NCI-H526 treated with DMSO at 0.1 percent for 48 hours (cell line): ENCODE measurements at regions not wholly inside any gene's neighbourhood (a gene's known extent, or its start where the extent isn't known, plus 50 kb on each side); places are given as distances from the start of the nearest gene placed in this dataset.

ENCODE experiments used
- DNase-seq: peaks from one replicate; lab custom pipeline; 2025; lab: John Stamatoyannopoulos, UW

DNA sequence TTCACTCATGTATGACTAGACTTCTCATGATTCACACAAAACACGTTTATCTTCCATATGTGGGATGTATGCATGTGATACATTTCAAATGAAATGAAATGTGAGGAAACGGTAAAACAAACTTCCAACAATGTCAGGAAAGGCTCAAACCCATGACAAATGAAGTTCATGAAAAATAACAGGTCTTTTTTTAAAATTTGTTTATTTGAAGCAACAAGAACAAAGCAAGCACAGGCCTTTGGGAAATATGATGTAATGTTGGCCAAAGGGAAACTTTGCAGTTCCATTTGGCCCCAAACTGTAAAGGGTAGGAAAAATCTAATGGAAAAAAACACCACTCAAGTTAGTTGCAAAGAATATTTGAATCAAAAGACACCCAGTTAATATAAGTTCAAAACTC, 463.8 kb upstream of the ARGLU1 start:
- DNase-seq = no peak

DNA sequence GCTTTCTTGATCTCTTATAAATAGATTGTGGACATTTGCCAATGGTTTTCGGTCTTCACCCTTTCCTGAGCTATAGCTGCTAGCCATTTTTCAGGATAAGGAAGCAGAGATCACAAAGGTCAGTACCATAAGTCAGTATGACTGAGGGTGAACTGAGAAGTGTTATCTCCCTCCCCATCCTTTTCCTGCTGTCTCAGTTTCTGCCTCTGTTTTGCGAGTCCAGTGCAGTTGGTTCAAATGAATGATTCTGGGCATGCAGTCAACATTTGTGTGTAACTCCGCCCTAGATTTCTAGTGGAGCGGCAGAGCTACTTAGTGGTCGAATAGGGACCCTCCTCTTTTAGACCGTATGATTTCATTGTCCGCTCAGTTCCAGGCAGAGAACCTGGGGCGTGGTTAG, 460.8 kb upstream of the ARGLU1 start:
- no peak for DNase-seq

DNA sequence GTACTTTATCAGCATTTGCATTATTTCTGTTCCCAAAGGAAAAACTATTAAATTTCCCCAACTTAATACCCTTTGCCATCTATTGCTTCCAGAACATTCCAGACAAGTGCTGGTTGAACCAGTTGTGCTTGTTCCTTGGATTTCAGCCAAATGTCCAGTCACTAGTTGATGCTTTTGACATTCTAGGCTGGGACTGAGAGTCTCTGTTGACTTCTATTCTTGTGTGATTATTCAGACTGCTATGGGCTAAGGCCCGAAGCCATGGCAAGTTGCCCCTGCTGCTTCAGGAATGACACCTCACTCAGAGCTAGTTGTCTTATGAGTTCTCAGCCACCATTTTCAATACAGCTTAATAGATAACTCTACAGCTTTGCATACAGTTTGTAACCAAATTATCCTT, 458.1 kb upstream of the ARGLU1 start:
- no peak for DNase-seq

DNA sequence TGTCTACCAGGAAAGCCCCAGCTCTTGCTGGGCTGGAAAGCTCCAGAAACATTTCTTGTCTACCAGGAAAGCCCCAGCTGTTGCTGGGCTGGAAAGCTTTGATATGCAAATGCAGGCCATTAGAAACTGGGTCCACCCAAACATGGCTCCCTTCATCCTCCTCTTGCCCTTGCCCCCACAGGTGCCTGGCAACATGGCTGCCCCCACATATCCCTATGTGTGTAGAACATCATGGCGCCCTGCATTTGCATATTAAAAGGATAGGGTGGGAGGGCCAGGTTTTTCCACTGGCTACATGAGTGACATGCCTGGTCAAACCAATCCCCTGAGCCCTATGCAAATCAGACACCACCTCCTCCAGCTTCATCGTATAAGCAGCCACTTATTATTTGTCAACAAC, 455.4 kb upstream of the ARGLU1 start:
- no peak for DNase-seq

DNA sequence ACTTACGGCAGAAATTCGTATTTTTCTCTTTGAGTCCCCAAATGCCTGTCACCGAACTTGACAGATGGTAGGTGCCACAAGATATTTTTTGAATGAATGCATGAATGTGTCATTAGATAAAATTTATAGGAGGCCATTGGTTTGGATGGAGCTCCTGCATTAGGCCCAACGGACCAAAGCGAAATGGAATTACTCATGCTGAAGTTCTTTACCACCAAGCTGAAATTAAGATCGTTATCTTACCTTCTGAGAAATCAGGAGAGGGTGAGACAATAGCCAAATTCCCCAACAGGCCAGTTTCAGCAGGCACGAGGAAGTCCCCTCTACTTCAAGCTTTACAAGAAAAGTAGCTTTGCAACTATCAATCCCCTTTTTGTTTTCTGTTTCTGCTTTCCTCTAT, 452.5 kb upstream of the ARGLU1 start:
- no peak for DNase-seq

DNA sequence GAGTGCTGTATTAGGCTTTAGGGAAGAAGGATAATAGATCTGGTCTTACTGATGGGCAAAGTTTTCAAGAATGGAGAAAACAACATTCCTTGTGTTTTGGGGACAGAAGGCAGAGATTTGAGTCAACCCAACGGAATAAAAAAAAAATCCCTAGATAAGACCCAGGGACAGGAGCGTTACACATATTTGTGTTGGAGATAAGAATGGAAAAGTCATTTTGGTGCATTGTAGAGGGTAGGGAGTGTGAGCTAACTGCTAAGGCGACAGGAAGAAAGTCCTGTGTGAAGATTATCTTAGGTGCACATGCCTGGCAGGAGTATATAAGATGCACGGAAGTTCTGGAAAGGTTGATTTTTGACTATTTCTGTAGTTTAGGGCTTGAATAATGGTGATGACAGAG, 450.3 kb upstream of the ARGLU1 start:
- no peak for DNase-seq

DNA sequence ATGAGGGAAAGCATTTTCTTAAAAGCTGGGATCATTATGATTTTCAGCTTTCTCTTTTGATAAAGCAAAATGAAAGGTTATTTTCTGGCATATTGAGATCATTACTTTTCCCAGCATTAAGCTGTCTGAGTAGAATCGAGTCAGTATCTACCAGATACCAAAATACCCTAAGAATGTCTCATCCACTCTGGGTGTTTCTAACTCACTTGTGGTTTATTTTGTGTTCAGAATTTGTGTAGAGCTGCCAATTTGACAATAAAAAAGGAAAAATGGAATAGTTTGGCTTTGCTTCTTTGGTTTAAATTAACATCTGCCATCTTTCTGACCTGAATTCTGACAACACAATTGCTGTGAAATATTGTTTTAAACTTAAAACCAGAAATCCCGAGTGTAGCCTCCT, 438.7 kb upstream of the ARGLU1 start:
- DNase-seq = no peak

DNA sequence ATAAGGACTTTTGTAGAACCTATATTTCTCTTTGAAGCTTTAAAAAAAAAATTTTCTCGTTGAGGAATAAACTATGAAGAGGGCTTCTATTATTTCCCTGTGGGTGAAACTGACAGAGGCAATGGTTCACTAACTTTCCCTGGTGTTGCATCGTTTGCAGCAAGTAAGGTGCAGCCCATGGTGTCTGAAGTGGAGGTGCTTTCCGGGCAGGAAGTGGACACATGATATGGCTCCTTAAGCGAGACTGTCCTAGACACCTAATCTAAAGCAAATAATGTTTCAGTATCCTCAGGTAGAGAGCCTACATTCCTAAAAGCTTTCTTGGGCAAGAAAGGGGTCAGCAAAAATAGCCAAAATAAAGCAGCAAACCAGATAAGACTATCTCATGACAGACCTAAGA, 437.6 kb upstream of the ARGLU1 start:
- DNase-seq = no peak

DNA sequence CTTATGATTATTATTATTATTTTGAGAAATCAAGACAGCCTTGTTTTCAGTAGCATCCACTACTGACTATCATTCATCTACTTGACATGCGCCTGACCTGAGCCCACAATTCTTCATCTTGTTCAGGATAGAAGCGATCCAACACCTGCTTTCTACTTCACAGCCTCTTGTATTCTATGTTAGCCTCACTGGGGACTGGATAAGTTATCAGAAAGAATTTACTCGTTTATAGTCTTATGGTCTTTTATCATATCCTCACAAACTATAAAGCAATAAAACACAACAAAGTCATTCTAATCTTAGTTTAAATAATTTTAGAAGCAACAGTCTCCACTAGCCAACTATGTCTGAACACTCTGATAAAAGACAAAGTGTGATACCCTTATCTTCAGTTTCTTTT, 436.0 kb upstream of the ARGLU1 start:
- DNase-seq = no peak

DNA sequence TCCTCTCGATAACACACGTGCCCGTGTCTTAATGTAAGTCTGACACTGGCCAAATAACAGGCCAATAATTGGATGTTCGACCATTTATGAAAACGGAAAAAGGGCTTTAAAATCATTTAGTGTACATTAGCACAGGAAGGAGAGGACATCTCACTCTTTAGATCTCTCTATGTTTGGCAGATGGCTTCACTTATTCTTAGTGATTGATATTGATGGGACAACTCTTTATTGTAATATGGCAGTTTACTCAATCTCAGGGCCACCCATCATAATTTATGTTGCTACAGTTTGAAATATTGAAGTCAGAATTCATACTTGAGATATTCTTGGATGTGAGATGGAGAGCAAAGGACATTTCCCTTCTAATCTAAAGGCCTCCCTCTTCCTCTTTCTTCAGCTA, 430.7 kb upstream of the ARGLU1 start:
- no peak for DNase-seq

DNA sequence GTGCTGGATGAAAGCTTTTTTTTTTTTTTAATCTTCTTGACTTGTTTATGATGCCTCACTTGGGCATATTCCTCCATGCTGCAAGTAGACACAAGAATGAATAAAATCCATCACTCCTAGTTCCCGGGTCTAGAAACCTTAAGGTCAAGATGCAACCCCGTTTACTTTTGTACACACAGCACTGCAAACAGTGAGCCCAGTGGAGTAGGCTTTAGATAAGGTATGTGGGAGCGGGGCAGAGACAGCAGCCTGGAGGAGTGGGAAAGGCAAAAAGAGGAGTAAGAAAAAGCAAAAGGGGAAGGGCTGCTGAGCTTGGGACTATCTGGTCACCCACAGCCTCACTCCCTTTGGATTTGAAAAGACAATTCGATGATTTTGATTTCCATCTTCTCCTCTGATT, 429.8 kb upstream of the ARGLU1 start:
- no peak for DNase-seq

DNA sequence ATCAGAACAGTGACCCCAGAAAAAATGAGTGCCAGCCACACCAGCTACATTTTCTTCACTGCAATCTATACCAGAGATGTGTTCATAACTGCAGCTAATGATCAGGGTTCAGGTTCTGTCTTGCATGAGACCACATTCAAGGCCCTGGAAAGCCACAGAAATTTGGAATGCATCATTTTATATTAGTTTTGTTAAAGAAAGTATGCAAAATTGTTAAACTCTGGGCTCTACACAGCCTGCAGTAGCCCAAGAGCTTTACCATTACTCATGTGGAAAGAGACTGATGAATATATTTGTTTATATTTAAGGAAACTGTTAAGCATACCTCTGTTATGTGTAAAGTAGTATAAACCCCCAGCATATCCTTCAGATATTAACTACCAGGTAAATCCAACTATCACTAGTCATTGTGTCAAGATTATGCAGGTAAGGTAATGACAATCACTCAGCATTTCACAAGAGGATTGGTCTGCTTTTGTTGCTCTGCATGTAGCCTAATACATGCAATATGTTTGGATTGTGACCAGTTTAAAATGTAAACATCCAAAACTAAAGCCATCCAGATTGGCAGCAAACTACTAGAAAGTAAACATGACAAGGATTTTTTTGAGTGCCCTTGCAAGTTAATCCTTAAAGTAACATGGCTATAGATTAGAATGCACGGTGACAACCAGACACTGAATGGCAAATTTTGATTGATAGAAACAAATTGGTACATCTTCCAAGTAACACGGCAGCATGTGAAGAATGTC, 429.1 kb upstream of the ARGLU1 start:
- DNase-seq = no peak

DNA sequence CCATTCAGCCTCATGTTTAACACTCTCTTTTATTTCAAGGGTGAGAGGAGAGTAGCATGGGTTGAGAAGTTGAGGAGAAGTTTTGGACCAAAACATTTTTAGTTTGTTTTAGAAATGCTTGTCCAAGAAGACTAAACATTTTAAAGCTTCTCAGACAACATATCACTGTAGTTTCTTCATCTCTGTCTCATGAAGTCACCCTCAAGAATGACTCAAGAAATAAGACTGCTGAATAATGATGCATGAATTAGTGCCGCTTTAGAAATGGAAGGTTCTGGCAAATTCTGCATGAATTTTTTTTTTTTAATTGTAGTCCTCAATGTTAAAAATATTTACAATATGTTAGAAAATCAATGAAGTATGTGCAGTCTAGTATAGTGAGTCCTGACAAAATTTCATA, 422.7 kb upstream of the ARGLU1 start:
- no peak for DNase-seq

DNA sequence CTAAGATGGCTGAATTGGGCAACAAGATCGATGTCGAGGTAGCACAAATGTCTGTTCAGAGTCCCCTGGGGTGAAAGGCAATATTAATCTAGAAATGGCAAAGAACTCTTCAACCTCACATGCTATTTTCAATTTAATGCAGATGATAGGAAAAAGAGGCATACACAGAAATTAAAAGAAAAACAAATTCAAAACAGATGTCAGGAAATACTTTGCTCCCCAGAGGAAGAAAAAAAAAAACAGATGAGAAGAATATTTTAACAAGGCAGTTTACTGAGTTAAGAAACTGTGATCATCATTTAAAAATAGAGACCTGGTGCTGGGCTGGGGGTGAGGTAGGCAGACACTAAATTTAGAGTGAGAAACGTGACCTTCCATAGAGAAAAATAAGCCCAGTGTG, 421.9 kb upstream of the ARGLU1 start:
- no peak for DNase-seq

DNA sequence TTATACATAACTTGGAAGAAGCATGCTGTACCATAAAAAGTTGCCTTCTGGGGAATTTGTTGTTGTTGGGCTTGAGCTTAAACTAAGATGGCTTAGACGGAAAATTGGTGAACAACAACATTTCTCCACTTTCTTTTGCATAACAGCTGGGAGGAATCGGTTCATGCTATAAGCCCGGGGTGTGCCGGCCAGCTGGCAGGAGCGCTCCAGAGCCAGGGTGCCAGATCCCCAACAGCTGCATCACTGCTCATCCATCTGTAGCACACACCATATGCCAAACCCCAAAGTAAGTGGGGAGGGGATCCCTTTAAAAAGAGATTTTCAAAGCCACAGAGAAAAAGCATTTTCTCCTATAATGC, 419.5 kb upstream of the ARGLU1 start:
- DNase-seq = no peak

DNA sequence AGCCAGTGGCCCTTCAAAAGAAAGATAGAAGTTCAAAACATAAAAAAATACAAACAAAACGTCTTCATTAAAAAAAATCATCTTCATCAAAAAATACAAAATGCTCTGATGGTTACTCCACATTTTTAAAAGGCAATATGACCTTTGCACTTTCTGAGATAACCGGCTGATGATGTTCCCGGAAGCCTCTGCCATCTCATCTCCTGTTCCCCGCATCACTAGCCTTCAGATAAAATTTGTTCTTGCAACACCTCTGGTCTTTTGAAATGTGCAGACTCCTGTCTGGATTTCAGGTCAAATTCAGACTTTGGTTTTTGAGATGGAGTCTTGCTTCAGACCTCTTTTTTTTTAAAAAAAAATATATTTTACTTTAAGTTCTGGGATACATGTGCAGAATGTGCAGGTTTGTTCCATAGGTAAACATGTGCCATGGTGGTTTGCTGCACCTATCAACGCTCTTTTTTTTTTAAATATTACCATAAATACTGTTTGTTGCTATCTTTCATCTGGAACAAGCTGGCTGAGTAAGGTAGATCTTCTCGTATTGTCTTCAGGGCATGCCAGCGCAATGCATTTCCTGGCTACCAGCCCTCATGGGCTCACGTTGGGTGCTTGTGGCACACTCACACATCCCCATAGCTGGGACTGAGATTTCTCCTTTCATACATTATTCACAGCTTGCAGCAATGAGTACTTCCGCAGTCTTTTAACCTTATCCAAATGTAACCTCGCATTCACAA, 418.9 kb upstream of the ARGLU1 start:
- DNase-seq = no peak

DNA sequence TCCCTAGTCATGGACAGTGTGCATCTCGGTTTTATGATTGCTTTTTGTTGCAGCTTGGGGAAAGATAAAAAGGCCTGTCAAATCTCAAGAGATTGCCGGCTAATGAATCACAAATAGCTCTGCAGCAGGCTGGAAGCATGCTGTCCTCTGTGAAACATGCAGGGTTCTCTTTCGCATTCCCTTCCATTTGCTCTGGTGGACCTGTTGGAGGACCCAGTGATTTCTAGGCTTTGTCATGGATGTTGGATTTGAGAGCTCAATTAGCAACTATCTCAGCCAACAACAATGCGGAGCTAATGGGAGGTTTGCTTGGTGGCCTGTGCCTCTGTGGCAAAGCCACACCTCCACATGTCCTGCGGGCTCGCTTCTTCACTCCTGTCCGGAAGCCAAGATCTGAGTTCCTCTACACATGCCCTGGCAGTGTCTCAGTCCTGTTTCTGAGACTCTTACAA, 418.1 kb upstream of the ARGLU1 start:
- no peak for DNase-seq

DNA sequence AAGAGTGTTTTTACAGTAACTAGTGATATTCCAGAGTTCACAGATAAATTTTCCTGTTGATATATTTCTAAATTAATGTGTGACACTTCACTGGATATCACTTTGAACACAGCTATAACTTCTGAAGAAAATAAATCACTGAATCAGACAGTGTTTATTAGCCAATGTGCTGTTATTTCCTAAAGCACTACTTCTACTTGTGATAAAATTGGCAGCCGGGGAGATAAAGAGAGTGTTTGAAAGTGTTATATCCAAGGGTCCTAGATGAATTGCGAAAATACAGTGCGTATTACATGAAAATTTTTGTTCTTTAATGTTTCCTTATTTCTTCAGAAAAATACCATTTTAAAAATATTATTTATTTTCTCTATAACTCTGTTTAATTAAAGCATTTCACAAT, 417.5 kb upstream of the ARGLU1 start:
- no peak for DNase-seq

DNA sequence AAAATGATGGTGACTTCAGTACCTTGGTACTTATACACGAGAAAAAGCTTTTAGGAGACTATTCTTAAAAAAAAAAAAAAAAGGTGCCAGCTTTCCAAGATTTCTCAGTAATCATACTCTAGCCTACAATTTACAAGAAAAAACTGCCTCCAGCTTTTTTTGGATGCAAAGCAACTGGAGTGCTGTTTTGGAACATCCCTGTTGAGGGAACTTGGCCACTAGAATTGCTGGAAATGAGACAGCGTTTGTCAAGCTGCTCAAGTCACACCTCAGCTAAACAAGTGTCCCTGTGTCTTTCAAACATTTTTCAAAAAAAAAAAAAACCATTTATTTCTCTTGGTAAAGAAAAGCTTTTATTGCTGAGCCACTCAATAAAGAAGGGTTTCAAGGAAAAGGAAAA, 413.1 kb upstream of the ARGLU1 start:
- DNase-seq = no peak

DNA sequence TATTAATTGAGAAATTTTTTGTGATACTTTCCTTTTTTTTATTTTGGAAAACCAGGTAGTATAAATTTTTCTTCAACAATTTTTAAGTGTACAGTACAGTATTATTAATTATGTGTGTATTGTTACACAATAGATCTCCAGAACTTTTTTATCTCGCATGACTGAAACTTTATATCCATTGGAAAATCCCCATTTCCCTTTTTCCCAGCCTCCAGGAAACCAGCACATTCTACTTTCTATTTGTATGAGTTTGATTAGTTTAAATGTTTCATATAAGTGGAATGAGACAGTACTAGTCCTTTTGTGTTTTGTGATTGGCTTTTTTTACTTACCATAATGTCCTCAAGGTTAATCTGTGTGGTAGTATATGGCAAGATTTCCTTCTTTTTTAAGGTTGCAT, 399.5 kb upstream of the ARGLU1 start:
- no peak for DNase-seq

DNA sequence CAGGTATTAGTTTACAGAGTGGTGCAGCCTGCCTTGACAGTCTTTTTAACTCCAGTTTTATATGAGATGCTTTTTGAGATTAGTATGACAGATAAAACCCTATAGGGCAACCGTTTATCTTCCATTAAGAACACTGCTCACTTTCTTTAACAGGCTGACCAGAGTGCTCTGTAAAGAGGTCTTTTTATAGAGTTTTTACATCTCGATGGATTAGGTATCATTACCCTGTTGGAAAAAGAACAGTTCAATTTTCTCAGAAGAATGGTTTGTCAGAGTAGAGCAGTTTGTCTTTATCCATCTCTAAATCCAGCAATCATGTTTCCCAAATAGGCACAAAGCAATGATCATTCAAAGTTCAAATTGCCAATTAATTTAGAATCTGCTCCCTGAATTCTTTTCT, 395.2 kb upstream of the ARGLU1 start:
- DNase-seq = no peak

DNA sequence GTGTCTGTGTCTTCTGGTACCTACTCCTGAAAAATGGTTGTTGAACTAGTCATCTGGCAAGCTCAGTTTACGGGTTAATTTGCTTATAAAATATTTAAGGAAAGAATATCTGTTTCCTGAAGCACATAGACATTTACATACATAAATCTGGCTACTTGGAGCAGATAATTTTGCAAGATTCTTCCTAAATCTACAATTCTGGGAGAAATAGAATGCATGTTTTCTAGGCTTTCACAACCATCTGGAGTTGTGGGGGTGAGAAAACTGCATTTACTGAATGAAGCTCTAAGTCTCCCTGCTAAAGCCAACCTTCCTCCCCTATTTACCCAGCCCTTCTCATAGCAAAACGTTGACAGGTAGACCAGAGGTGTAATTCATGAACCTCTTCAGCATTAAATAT, 393.7 kb upstream of the ARGLU1 start:
- DNase-seq = no peak

DNA sequence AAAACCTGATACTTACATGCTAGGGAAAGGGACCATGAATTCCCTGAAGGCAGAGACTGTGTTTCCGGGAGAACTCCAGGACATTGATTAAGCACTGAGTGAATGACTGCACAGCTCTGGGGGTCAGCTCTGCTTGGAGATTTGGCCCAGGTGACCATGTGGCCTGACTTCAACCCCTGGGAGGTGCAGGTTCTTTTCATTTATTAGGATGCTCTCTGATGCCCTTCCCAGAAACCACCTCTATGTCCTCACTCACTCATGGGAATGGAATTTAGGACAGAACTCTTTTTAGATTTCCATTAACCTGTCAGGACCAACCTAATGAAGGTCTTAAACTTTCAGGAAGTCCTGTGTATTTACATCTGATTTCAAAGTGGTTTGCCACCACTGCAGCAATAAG, 393.3 kb upstream of the ARGLU1 start:
- DNase-seq = no peak

DNA sequence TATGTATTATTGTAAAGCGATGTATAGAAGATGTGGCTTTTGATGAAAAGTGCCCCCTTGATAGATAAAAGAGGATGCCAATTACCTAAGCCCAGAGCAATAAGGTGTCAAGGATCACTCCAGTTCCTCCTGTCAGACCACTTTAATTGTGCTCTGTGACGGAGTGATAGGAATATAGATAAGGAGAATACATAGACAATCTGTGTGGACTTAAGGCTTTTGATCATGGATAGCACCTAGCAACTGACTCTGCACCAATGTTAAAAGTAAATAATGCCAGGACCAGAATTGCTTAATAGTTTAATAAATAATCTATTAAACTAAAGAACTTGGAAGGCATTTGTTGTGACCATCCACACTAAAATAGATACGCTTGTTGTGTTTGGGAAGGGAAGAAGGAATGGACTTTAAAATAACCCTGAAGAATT, 390.7 kb upstream of the ARGLU1 start:
- no peak for DNase-seq
